Natural killer cell treated with Interleukin-12 subunit alpha and Interleukin-12 subunit beta and Interleukin-15 and Interleukin-18, amount 100 ng/mL, for 72 hours (primary cell): ENCODE measurements at regions not wholly inside any gene's neighbourhood (a gene's known extent, or its start where the extent isn't known, plus 50 kb on each side); places are given as distances from the start of the nearest gene placed in this dataset.

ENCODE experiments used
- ATAC-seq, 2 donors: fragments of 150-1000 bp; cut with Tn5 transposase in 1 of 2; sonication (Bioruptor Pico), chemical (Tn5 transposase) in 1 of 2; 2 replicates each; pipeline ENCODE4 v1.10.0; 2021
- DNase-seq: peaks from one replicate; pipeline ENCODE4 v3.0.0; 2022; ENCODE audit warnings: low spot score
- H3K27ac Mint-ChIP-seq, 2 donors: 1 replicate in 1 of 2; 2 replicates in 1 of 2; pipeline ENCODE4 v1.8.0; 2022; ENCODE audit warnings: mixed read lengths in 2 of 2, mild to moderate bottlenecking in 1 of 2, moderate library complexity in 1 of 2
- H3K27me3 Mint-ChIP-seq, 2 donors: 1 replicate in 1 of 2; 2 replicates in 1 of 2; pipeline ENCODE4 v1.8.0; 2022; ENCODE audit warnings: mixed read lengths in 2 of 2
- H3K36me3 Mint-ChIP-seq: one replicate; pipeline ENCODE4 v1.8.0; 2022; ENCODE audit warnings: mixed read lengths
- H3K4me1 Mint-ChIP-seq, 2 donors: 1 replicate in 1 of 2; 2 replicates in 1 of 2; pipeline ENCODE4 v1.8.0; 2022; ENCODE audit warnings: low read depth in 2 of 2, mixed read lengths in 2 of 2, mild to moderate bottlenecking in 1 of 2
- H3K4me3 Mint-ChIP-seq: one replicate; pipeline ENCODE4 v1.8.0; 2022; ENCODE audit warnings: mixed read lengths
- H3K9me3 Mint-ChIP-seq: 2 replicates; pipeline ENCODE4 v1.8.0; 2022; ENCODE audit warnings: mixed read lengths

DNA sequence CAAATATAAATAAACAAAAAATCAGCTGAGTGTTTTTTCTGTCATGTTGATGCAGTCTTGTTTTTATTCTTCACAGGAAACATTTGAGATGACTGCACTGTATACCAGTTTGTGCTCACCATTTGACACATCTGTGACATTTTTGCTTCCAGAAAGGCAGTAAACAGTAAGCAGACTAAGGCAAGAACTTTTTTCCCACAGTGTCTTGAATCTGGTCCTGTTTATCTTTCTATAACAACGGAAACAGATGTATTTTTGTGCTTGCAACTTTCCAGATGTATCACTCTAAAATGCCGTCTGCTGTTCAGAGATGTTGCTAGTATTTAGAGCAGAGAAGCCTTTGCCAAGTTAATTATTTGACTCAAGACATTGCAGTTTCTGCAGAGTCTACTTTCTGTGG, 105.5 kb downstream of the ZC3H11B start:
- Mint-ChIP-seq H3K27me3 (no peaks in the 10 kb centered on the region), H3K36me3 (no peaks in the 10 kb centered on the region), H3K4me1 (no peaks in the 10 kb centered on the region), H3K4me3 (no peak overlapping the region), H3K9me3 (peaks cover 3% of the 10 kb centered on the region), H3K27ac (no peak overlapping the region)
- no peak for DNase-seq
- ATAC-seq, result no peak

DNA sequence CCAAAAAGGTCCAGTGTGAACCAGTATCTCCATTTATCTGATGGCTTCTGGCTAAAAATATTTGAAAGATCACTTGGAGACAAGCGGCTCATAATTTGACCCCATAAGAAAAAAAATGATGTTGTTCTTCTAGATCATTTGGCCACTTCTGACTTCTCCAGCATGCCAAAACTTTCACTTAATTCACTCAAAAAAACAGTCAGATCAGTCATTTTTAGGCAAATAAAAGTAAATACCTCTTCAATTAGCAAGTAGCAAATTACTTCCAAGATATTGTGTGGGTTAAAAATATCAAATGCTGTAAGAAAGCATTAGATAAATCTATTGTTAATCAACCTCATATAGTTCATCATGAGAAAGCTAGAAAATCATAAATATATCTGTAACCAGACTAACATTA, 106.0 kb downstream of the ZC3H11B start:
- Mint-ChIP-seq H3K36me3 (no peaks in the 10 kb centered on the region), H3K27ac (no peak overlapping the region), H3K4me3 (no peak overlapping the region), H3K27me3 (no peaks in the 10 kb centered on the region), H3K9me3 (peaks cover 3% of the 10 kb centered on the region), H3K4me1 (no peaks in the 10 kb centered on the region)
- DNase-seq (no peak), ATAC-seq (no peak)

DNA sequence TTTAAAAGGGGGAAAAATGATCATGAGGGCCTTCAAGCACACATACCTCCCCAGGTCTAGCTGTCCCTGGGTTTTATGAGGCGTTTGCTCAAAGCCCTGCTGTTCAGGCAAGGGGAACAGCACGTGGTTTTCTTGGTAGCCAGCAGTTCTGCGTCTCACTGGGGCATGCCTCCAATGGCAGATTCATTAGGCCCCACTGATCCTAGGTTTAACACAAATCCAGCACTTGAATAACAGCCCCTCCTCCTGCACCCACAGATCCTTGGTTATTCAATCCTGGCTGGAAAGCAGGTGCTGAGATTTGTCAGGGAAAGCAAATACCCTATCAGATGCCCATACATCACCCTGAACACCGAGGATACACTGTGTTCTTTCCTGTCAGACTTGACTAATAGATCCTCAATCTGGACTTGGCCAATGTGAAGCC, 106.4 kb downstream of the ZC3H11B start:
- no peak for ATAC-seq
- H3K4me1 Mint-ChIP-seq, result no peaks in the 10 kb centered on the region
- no peaks in the 10 kb centered on the region for H3K27me3 Mint-ChIP-seq
- H3K27ac Mint-ChIP-seq, result no peak overlapping the region
- no peak overlapping the region for H3K4me3 Mint-ChIP-seq
- H3K9me3 Mint-ChIP-seq, result peaks cover 3% of the 10 kb centered on the region
- DNase-seq, result no peak
- H3K36me3 Mint-ChIP-seq, result no peaks in the 10 kb centered on the region

DNA sequence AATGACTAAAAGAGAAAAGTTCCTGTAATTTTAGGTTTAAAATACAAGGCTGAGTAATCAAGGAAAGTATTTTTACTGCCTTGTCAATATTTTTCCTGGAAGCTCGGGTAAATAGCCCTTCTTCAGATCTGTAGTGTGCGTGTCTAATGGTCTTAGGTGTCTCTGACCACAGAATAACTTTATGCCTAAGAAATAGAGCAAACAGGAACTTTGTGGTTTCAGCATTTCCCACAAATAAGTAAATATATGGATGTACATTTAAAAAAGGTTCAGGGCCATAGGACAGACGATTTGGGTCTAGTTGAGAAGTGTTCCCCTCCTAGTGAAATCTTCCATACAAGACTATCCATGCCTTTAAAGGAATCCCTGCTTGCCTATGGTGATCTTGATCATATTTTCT, 107.0 kb downstream of the ZC3H11B start:
- no peak for DNase-seq
- ATAC-seq, result no peak
- H3K9me3 Mint-ChIP-seq, result peaks cover 3% of the 10 kb centered on the region
- no peaks in the 10 kb centered on the region for H3K36me3 Mint-ChIP-seq
- H3K4me3 Mint-ChIP-seq, result no peak overlapping the region
- H3K27me3 Mint-ChIP-seq, result no peaks in the 10 kb centered on the region
- H3K27ac Mint-ChIP-seq, result no peak overlapping the region
- H3K4me1 Mint-ChIP-seq, result no peaks in the 10 kb centered on the region

GRCh38 chr1:219503604-219504003, 109.3 kb downstream of the ZC3H11B start:
- no peak for ATAC-seq
- Mint-ChIP-seq H3K27ac (no peak overlapping the region), H3K27me3 (no peaks in the 10 kb centered on the region), H3K4me1 (no peaks in the 10 kb centered on the region), H3K36me3 (peaks cover 4% of the 10 kb centered on the region), H3K4me3 (no peak overlapping the region), H3K9me3 (peaks cover 11% of the 10 kb centered on the region)
- no peak for DNase-seq

GRCh38 chr1:219500327-219500897, 112.5 kb downstream of the ZC3H11B start:
- peaks cover 4% of the 10 kb centered on the region for H3K36me3 Mint-ChIP-seq
- no peak for ATAC-seq
- H3K27me3 Mint-ChIP-seq, result no peaks in the 10 kb centered on the region

GRCh38 chr1:219498666-219499065, 114.2 kb downstream of the ZC3H11B start:
- H3K36me3 Mint-ChIP-seq, result peaks cover 4% of the 10 kb centered on the region
- no peak overlapping the region for H3K27ac Mint-ChIP-seq
- no peak for ATAC-seq
- DNase-seq, result no peak
- H3K4me3 Mint-ChIP-seq, result no peak overlapping the region
- H3K27me3 Mint-ChIP-seq, result no peaks in the 10 kb centered on the region
- peaks cover 13% of the 10 kb centered on the region for H3K9me3 Mint-ChIP-seq
- no peaks in the 10 kb centered on the region for H3K4me1 Mint-ChIP-seq

More at GRCh38 chr1:219500327-219500897, 112.5 kb downstream of the ZC3H11B start:
- Mint-ChIP-seq H3K4me1 (no peaks in the 10 kb centered on the region), H3K4me3 (no peak overlapping the region), H3K27ac (no peak overlapping the region), H3K9me3 (peaks cover 13% of the 10 kb centered on the region)
- DNase-seq, result no peak

- DNase-seq (no peak), ATAC-seq (no peak)
- H3K4me1 Mint-ChIP-seq, result no peaks in the 10 kb centered on the region
- peaks cover 10% of the 10 kb centered on the region for H3K9me3 Mint-ChIP-seq
- no peak overlapping the region for H3K4me3 Mint-ChIP-seq
- H3K36me3 Mint-ChIP-seq, result peaks cover 4% of the 10 kb centered on the region
- H3K27ac Mint-ChIP-seq, result no peak overlapping the region
- H3K27me3 Mint-ChIP-seq, result no peaks in the 10 kb centered on the region
Observed at GRCh38 chr1:219495737-219496408, 117.0 kb downstream of the ZC3H11B start.

DNA sequence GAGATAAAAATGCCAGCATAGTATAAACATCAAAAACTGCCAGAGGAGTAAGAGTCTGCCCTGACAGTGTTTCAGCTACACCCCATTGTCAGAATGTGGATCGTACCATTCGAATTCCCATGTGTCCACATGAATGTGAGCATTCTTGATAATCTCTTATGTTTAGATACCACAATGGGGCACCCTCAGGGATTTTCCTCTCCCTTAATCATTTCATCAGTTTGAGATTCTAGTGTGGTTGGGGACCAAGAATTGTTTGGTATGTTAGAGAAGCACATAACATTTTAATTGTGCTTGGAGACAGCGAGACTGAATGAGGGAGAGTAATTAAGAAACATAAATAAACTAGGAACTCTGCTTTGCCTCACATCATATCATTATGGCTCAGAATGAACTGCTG, 120.2 kb downstream of the ZC3H11B start:
- no peaks in the 10 kb centered on the region for H3K36me3 Mint-ChIP-seq
- H3K4me1 Mint-ChIP-seq, result no peaks in the 10 kb centered on the region
- H3K9me3 Mint-ChIP-seq, result peaks cover 2% of the 10 kb centered on the region
- no peak overlapping the region for H3K27ac Mint-ChIP-seq
- ATAC-seq (no peak), DNase-seq (no peak)
- H3K4me3 Mint-ChIP-seq, result no peak overlapping the region
- no peaks in the 10 kb centered on the region for H3K27me3 Mint-ChIP-seq

- H3K36me3 Mint-ChIP-seq, result no peaks in the 10 kb centered on the region
- H3K27ac Mint-ChIP-seq, result no peak overlapping the region
- DNase-seq (no peak), ATAC-seq (no peak)
- peaks cover 5% of the 10 kb centered on the region for H3K9me3 Mint-ChIP-seq
- H3K4me1 Mint-ChIP-seq, result no peaks in the 10 kb centered on the region
- H3K4me3 Mint-ChIP-seq, result no peak overlapping the region
- H3K27me3 Mint-ChIP-seq, result no peaks in the 10 kb centered on the region
Observed at GRCh38 chr1:219490566-219490965, 122.3 kb downstream of the ZC3H11B start.

- H3K4me1 Mint-ChIP-seq, result no peaks in the 10 kb centered on the region
- no peak overlapping the region for H3K4me3 Mint-ChIP-seq
- ATAC-seq (no peak), DNase-seq (no peak)
- no peaks in the 10 kb centered on the region for H3K27me3 Mint-ChIP-seq
- peaks cover 7% of the 10 kb centered on the region for H3K9me3 Mint-ChIP-seq
- H3K36me3 Mint-ChIP-seq, result no peaks in the 10 kb centered on the region
- no peak overlapping the region for H3K27ac Mint-ChIP-seq
Observed at GRCh38 chr1:219489636-219490035, 123.3 kb downstream of the ZC3H11B start.

- DNase-seq (no peak), ATAC-seq (no peak)
- no peaks in the 10 kb centered on the region for H3K4me1 Mint-ChIP-seq
- peaks cover 7% of the 10 kb centered on the region for H3K9me3 Mint-ChIP-seq
- H3K36me3 Mint-ChIP-seq, result no peaks in the 10 kb centered on the region
- H3K27me3 Mint-ChIP-seq, result no peaks in the 10 kb centered on the region
- H3K27ac Mint-ChIP-seq, result no peak overlapping the region
- H3K4me3 Mint-ChIP-seq, result no peak overlapping the region
Observed at GRCh38 chr1:219488275-219488674, 124.6 kb downstream of the ZC3H11B start.

DNA sequence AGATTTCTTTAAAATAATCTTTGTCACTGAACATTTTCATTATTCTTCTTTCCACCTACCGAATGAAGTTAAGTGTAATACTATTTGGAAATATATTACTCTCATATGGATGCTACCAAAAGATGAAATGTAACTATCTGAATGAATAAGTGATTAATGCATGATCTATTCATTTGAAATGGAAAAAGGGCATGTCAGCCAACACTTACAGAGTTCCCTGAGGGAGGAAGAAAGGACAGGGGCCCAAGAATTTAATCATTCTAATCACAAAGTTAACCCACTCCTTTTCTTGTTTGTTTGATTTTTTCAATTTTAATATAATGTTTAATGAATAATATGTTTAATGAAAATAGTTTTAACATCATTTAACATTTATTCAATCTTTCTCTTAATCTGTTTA, 129.4 kb downstream of the ZC3H11B start:
- no peaks in the 10 kb centered on the region for H3K36me3 Mint-ChIP-seq
- H3K4me1 Mint-ChIP-seq, result no peaks in the 10 kb centered on the region
- DNase-seq (no peak), ATAC-seq (no peak)
- no peak overlapping the region for H3K4me3 Mint-ChIP-seq
- H3K27me3 Mint-ChIP-seq, result no peaks in the 10 kb centered on the region
- H3K9me3 Mint-ChIP-seq, result peaks cover 7% of the 10 kb centered on the region
- no peak overlapping the region for H3K27ac Mint-ChIP-seq

GRCh38 chr1:219480011-219480410, 132.9 kb downstream of the ZC3H11B start:
- H3K4me1 Mint-ChIP-seq, result no peaks in the 10 kb centered on the region
- H3K27me3 Mint-ChIP-seq, result no peaks in the 10 kb centered on the region
- H3K4me3 Mint-ChIP-seq, result no peak overlapping the region
- no peak overlapping the region for H3K27ac Mint-ChIP-seq
- no peaks in the 10 kb centered on the region for H3K9me3 Mint-ChIP-seq
- DNase-seq, result no peak
- H3K36me3 Mint-ChIP-seq, result no peaks in the 10 kb centered on the region
- no peak for ATAC-seq

DNA sequence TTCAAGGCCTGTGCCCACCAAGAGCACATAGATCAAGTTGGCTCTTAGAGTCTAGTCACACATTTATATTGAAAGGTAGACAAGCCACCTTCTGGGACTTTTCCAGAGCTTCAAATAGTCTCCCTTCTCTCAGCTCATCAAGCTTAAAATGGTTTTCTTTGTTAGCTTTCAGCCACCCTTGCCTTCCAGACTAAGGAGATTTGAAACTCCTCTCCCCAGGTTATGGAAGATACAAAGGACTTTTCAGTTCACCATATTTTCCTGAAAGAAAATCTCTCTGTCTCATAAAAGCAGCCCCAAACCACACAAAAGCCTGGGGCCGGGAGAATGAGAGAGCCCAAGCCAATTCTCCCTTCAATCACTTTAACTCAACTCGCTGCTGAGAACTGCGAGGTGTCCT, 134.1 kb downstream of the ZC3H11B start:
- no peaks in the 10 kb centered on the region for H3K36me3 Mint-ChIP-seq
- ATAC-seq (no peak), DNase-seq (no peak)
- no peaks in the 10 kb centered on the region for H3K9me3 Mint-ChIP-seq
- no peak overlapping the region for H3K4me3 Mint-ChIP-seq
- H3K27me3 Mint-ChIP-seq, result no peaks in the 10 kb centered on the region
- H3K4me1 Mint-ChIP-seq, result no peaks in the 10 kb centered on the region
- H3K27ac Mint-ChIP-seq, result no peak overlapping the region
